ENCODE measurements at regions not wholly inside any gene's neighbourhood (a gene's known extent, or its start where the extent isn't known, plus 50 kb on each side); places are given as distances from the start of the nearest gene placed in this dataset.

- peaks cover 7% of the 10 kb centered on the region for H3K9me3 Mint-ChIP-seq (ENCODE audit: unreplicated experiment)
- no peak overlapping the region for H3K4me3 Mint-ChIP-seq (ENCODE audit: unreplicated experiment)
- DNase-seq (ENCODE audit: unreplicated experiment), result no peak
- peaks cover 38% of the 10 kb centered on the region for H3K4me1 Mint-ChIP-seq (ENCODE audit: insufficient read depth, unreplicated experiment)
- no peaks in the 10 kb centered on the region for H3K27me3 Mint-ChIP-seq (ENCODE audit: insufficient read depth, unreplicated experiment)
- H3K27ac Mint-ChIP-seq (ENCODE audit: low read depth, unreplicated experiment), result no peak overlapping the region
- no TSS peak for BruUV-seq (replicated peaks)
- intact Hi-C loops (cut with micrococcal nuclease), result loop anchor here (10.0 kb wide), 1 partner anchor 512 kb away; no protein-coding TSS in a partner anchor
- POLR2A ChIA-PET, result no interaction called here
- H3K36me3 Mint-ChIP-seq (ENCODE audit: insufficient read depth, unreplicated experiment), result peaks cover 8% of the 10 kb centered on the region
- CTCF ChIA-PET, result interaction anchor here (0.6 to 0.7 kb wide), 2 partner anchors 114 to 653 kb away, joined by 3 to 4 read pairs; no protein-coding TSS in a partner anchor
- no peak for TF ChIP-seq CTCF (IDR thresholded peaks at IDR 0.05; ENCODE audit: unreplicated experiment)
Observed at GRCh38 chr12:87152841-87153528, 876.2 kb downstream of the C12orf50 start.

- TF ChIP-seq CTCF (IDR thresholded peaks at IDR 0.05; ENCODE audit: unreplicated experiment), result no peak
- Mint-ChIP-seq H3K4me3 (ENCODE audit: unreplicated experiment) (no peak overlapping the region), H3K27ac (ENCODE audit: low read depth, unreplicated experiment) (peak overlapping the region; percentile 67), H3K36me3 (ENCODE audit: insufficient read depth, unreplicated experiment) (peaks cover 5% of the 10 kb centered on the region), H3K27me3 (ENCODE audit: insufficient read depth, unreplicated experiment) (no peaks in the 10 kb centered on the region), H3K9me3 (ENCODE audit: unreplicated experiment) (peaks cover 7% of the 10 kb centered on the region), H3K4me1 (ENCODE audit: insufficient read depth, unreplicated experiment) (peaks cover 38% of the 10 kb centered on the region)
- ChIA-PET CTCF (interaction anchor here (0.6 to 0.7 kb wide), 2 partner anchors 344 to 1040 kb away, joined by 3 read pairs; no protein-coding TSS in a partner anchor), POLR2A (interaction anchor here (1.2 kb wide), 1 partner anchor 12 kb away, joined by 4 read pairs; no protein-coding TSS in a partner anchor)
- intact Hi-C loops (cut with micrococcal nuclease), result loop anchor here (10.0 kb wide), 1 partner anchor 513 kb away; no protein-coding TSS in a partner anchor
- DNase-seq (ENCODE audit: unreplicated experiment), result no peak
- BruUV-seq (replicated peaks), result no TSS peak
Observed at GRCh38 chr12:87152075-87152474, 877.1 kb downstream of the C12orf50 start.

DNA sequence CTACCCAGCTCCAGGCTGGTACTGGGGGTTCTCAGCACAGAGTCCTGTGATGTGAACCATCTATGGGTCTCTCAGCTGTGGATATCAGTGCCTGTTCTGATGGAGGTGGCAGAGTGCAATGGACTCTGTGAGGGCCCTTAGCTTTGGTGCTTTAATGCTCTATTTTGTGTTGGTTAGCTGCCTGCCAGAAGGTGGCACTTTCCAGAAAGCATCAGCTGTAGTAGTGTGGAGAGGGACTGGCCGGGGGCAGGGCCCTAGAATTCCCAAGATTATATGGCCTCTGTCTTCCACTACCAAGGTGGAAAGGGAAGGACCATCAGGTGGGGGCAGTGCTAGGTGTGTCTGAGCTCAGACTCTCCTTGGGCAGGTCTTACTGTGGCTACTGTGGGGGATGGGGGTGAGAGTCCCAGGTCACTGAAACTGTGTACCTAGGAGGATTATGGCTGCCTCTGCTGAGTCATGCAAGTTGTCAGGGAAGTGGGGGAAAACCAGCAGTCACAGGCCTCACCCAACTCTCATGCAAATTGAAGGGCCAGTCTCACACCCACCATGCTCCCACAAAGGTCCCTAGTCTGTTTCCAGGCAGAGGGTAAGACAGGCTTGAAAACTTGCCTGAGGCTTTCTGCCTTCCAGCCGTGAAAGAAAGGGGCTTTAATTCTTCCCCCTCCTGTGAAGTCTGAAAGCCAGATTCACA, 878.1 kb downstream of the C12orf50 start:
- intact Hi-C loops (cut with micrococcal nuclease), result loop anchor here (10.0 kb wide), 1 partner anchor 514 kb away; no protein-coding TSS in a partner anchor
- peaks cover 5% of the 10 kb centered on the region for H3K36me3 Mint-ChIP-seq (ENCODE audit: insufficient read depth, unreplicated experiment)
- no TSS peak for BruUV-seq (replicated peaks)
- CTCF ChIA-PET, result interaction anchor here (0.6 to 0.7 kb wide), 2 partner anchors 10 to 1039 kb away, joined by 3 read pairs; no protein-coding TSS in a partner anchor
- peak overlapping the region; percentile 67 for H3K27ac Mint-ChIP-seq (ENCODE audit: low read depth, unreplicated experiment)
- DNase-seq (ENCODE audit: unreplicated experiment), result peak; percentile 23
- peaks cover 7% of the 10 kb centered on the region for H3K9me3 Mint-ChIP-seq (ENCODE audit: unreplicated experiment)
- no peak for TF ChIP-seq CTCF (IDR thresholded peaks at IDR 0.05; ENCODE audit: unreplicated experiment)
- H3K4me1 Mint-ChIP-seq (ENCODE audit: insufficient read depth, unreplicated experiment), result peaks cover 33% of the 10 kb centered on the region
- POLR2A ChIA-PET, result interaction anchor here (1.1 to 1.2 kb wide), 2 partner anchors 11 kb away, joined by 3 to 4 read pairs; no protein-coding TSS in a partner anchor
- no peaks in the 10 kb centered on the region for H3K27me3 Mint-ChIP-seq (ENCODE audit: insufficient read depth, unreplicated experiment)
- no peak overlapping the region for H3K4me3 Mint-ChIP-seq (ENCODE audit: unreplicated experiment)

DNA sequence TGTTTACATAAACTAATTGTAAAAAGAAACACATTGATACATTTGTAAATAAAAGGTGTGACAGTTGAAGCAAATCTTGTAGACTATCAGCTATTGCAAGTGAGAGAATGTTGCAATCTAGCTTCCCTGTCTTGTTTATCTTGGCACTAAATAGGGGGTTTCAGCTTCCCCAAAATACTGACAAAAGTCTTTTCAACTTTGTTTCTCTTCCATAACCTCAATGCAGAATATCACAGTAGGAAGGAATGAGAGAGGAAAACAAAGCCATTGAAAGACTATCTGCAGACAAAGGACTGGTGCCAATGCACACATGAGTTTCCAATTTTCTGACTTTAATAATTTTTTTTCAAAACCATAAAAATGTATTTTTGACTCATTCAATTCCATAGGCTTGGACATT, 886.2 kb upstream of the MGAT4C start:
- no peaks in the 10 kb centered on the region for H3K36me3 Mint-ChIP-seq (ENCODE audit: insufficient read depth, unreplicated experiment)
- no peaks in the 10 kb centered on the region for H3K9me3 Mint-ChIP-seq (ENCODE audit: unreplicated experiment)
- intact Hi-C loops (cut with micrococcal nuclease), result no loop called here
- ChIA-PET CTCF (interaction anchor here (1.4 kb wide), 1 partner anchor 12 kb away, joined by 4 read pairs; no protein-coding TSS in a partner anchor), POLR2A (interaction anchor here (0.8 to 1.4 kb wide), 2 partner anchors 11 to 15 kb away, joined by 3 to 5 read pairs; no protein-coding TSS in a partner anchor)
- no peaks in the 10 kb centered on the region for H3K27me3 Mint-ChIP-seq (ENCODE audit: insufficient read depth, unreplicated experiment)
- no TSS peak for BruUV-seq (replicated peaks)
- no peak overlapping the region for H3K4me3 Mint-ChIP-seq (ENCODE audit: unreplicated experiment)
- no peak overlapping the region for H3K27ac Mint-ChIP-seq (ENCODE audit: low read depth, unreplicated experiment)
- peak; percentile 42 for DNase-seq (ENCODE audit: unreplicated experiment)
- H3K4me1 Mint-ChIP-seq (ENCODE audit: insufficient read depth, unreplicated experiment), result peaks cover 16% of the 10 kb centered on the region
- TF ChIP-seq CTCF (IDR thresholded peaks at IDR 0.05; ENCODE audit: unreplicated experiment), result no peak
